LNCaP clone FGC (cell line): ENCODE measurements at regions not wholly inside any gene's neighbourhood (a gene's known extent, or its start where the extent isn't known, plus 50 kb on each side); places are given as distances from the start of the nearest gene placed in this dataset.

Experiments used
- DNase-seq: peaks from one replicate; pipeline ENCODE4 v3.0.0-alpha.2; 2011; ENCODE audit warnings: low read depth
- H3K4me3 ChIP-seq: 2 replicates; pipeline ENCODE4 v1.5.1; 2011; ENCODE audit warnings: mild to moderate bottlenecking, low read depth, low read length, control low read depth
- CTCF ChIP-seq: IDR thresholded peaks from 2 replicates; pipeline ENCODE4 v1.5.1; 2012; ENCODE audit warnings: mild to moderate bottlenecking; ENCODE audit not compliant: control insufficient read depth, insufficient read depth; ENCODE audit errors: extremely low read depth

GRCh38 chr12:92995258-92995903, 66.3 kb upstream of the EEA1 start:
- no peak for TF ChIP-seq CTCF
- DNase-seq: no peak
- no peak overlapping the region for H3K4me3 ChIP-seq

- no peak for TF ChIP-seq CTCF
- no peak overlapping the region for H3K4me3 ChIP-seq
Observed at GRCh38 chr12:93000026-93000425, 70.9 kb upstream of the EEA1 start.

GRCh38 chr12:93001407-93001806, 72.3 kb upstream of the EEA1 start:
- H3K4me3 ChIP-seq: no peak overlapping the region
- TF ChIP-seq CTCF: no peak
- DNase-seq: no peak

More at GRCh38 chr12:93000026-93000425, 70.9 kb upstream of the EEA1 start:
- DNase-seq: no peak

- DNase-seq: no peak
- TF ChIP-seq CTCF: no peak
- H3K4me3 ChIP-seq: no peak overlapping the region
Observed at GRCh38 chr12:93002293-93003054, 73.4 kb upstream of the EEA1 start.

- no peak overlapping the region for H3K4me3 ChIP-seq
- TF ChIP-seq CTCF: no peak
- no peak for DNase-seq
Observed at GRCh38 chr12:93003531-93004239, 74.6 kb upstream of the EEA1 start.

- no peak for DNase-seq
- TF ChIP-seq CTCF: no peak
- H3K4me3 ChIP-seq: no peak overlapping the region
Observed at GRCh38 chr12:93005928-93006392, 76.9 kb upstream of the EEA1 start.
